BE2C (cell line): ENCODE measurements at regions not wholly inside any gene's neighbourhood (a gene's known extent, or its start where the extent isn't known, plus 50 kb on each side); places are given as distances from the start of the nearest gene placed in this dataset.

Experiments used
- DNase-seq: peaks from one replicate; pipeline ENCODE4 v3.0.0-alpha.2; 2020
- H3K27me3 ChIP-seq: fragments of 250-450 bp; sonication (Bioruptor Pico); 2 replicates; pipeline ENCODE4 v1.5.1; 2020; ENCODE audit warnings: mild to moderate bottlenecking
- H3K36me3 ChIP-seq: fragments of 250-450 bp; sonication (Bioruptor Pico); 2 replicates; pipeline ENCODE4 v1.5.1; 2020; ENCODE audit warnings: mild to moderate bottlenecking
- H3K4me1 ChIP-seq: fragments of 250-450 bp; sonication (Bioruptor Pico); 2 replicates; pipeline ENCODE4 v1.5.1; 2020
- H3K4me3 ChIP-seq: 2 replicates; pipeline ENCODE4 v1.5.1; 2011; ENCODE audit warnings: low read depth, low read length
- H3K9me3 ChIP-seq: fragments of 250-450 bp; sonication (Bioruptor Pico); 2 replicates; pipeline ENCODE4 v1.5.1; 2020
- CTCF ChIP-seq: IDR thresholded peaks from 2 replicates; pipeline ENCODE4 v1.5.1; 2012; ENCODE audit warnings: mild to moderate bottlenecking, low read depth, low read length

- Histone ChIP-seq H3K9me3 (no peaks in the 10 kb centered on the region), H3K27me3 (no peaks in the 10 kb centered on the region), H3K36me3 (no peaks in the 10 kb centered on the region), H3K4me3 (no peak overlapping the region), H3K4me1 (no peaks in the 10 kb centered on the region)
- no peak for TF ChIP-seq CTCF
- DNase-seq, result no peak
These were observed 703.9 kb upstream of the ID2 start for GRCh38 chr2:7977981-7978380.

- Histone ChIP-seq H3K9me3 (no peaks in the 10 kb centered on the region), H3K36me3 (no peaks in the 10 kb centered on the region)
These were observed 699.8 kb upstream of the ID2 start for GRCh38 chr2:7982054-7982453.

GRCh38 chr2:7983451-7983850, 698.4 kb upstream of the ID2 start:
- Histone ChIP-seq H3K4me3 (no peak overlapping the region), H3K4me1 (0 out of 2 replicates have a peak, but pooled peaks cover 4% of the 10 kb centered on the region), H3K27me3 (no peaks in the 10 kb centered on the region), H3K9me3 (no peaks in the 10 kb centered on the region), H3K36me3 (no peaks in the 10 kb centered on the region)
- TF ChIP-seq CTCF, result no peak
- DNase-seq, result no peak

More at GRCh38 chr2:7982054-7982453, 699.8 kb upstream of the ID2 start:
- no peak for TF ChIP-seq CTCF
- DNase-seq, result no peak
- H3K4me3 ChIP-seq, result no peak overlapping the region
- no peaks in the 10 kb centered on the region for H3K27me3 ChIP-seq
- H3K4me1 ChIP-seq, result no peaks in the 10 kb centered on the region

- H3K27me3 ChIP-seq, result no peaks in the 10 kb centered on the region
- no peak for DNase-seq
- H3K36me3 ChIP-seq, result no peaks in the 10 kb centered on the region
- H3K9me3 ChIP-seq, result no peaks in the 10 kb centered on the region
- no peak overlapping the region for H3K4me3 ChIP-seq
- H3K4me1 ChIP-seq, result 0 out of 2 replicates have a peak, but pooled peaks cover 4% of the 10 kb centered on the region
- no peak for TF ChIP-seq CTCF
These were observed 697.9 kb upstream of the ID2 start for GRCh38 chr2:7983912-7984311.

GRCh38 chr2:7984693-7985353, 697.0 kb upstream of the ID2 start:
- no peaks in the 10 kb centered on the region for H3K9me3 ChIP-seq
- H3K36me3 ChIP-seq, result no peaks in the 10 kb centered on the region
- DNase-seq, result no peak
- H3K4me3 ChIP-seq, result no peak overlapping the region
- H3K27me3 ChIP-seq, result no peaks in the 10 kb centered on the region
- 0 out of 2 replicates have a peak, but pooled peaks cover 4% of the 10 kb centered on the region for H3K4me1 ChIP-seq
- TF ChIP-seq CTCF, result no peak

- DNase-seq, result no peak
- H3K27me3 ChIP-seq, result no peaks in the 10 kb centered on the region
- no peaks in the 10 kb centered on the region for H3K9me3 ChIP-seq
- 0 out of 2 replicates have a peak, but pooled peaks cover 4% of the 10 kb centered on the region for H3K4me1 ChIP-seq
- no peaks in the 10 kb centered on the region for H3K36me3 ChIP-seq
- no peak for TF ChIP-seq CTCF
- H3K4me3 ChIP-seq, result no peak overlapping the region
These were observed 695.4 kb upstream of the ID2 start for GRCh38 chr2:7986431-7986830.
